ENCODE measurements at regions not wholly inside any gene's neighbourhood (a gene's known extent, or its start where the extent isn't known, plus 50 kb on each side); places are given as distances from the start of the nearest gene placed in this dataset.

GRCh38 chr2:43076676-43077075 lies 149.7 kb downstream of the ZFP36L2 start:
- Histone ChIP-seq H3K27ac (ENCODE audit: insufficient read depth, low read depth, low read length) (no peak overlapping the region), H3K4me1 (ENCODE audit: control insufficient read depth, extremely low read depth, insufficient read depth, low read length) (peaks cover 25% of the 10 kb centered on the region), H3K4me3 (replicated peaks in 1 of 3; ENCODE audit: insufficient read depth in 1 of 3, low read depth in 1 of 3, low read length in 3 of 3) (no peak overlapping the region), H2AFZ (ENCODE audit: low read depth, low read length) (no peak overlapping the region), H3K36me3 (ENCODE audit: control insufficient read depth in 2 of 2, extremely low read depth in 1 of 2, insufficient read depth in 2 of 2, low read length in 2 of 2) (no peaks in the 10 kb centered on the region), H4K20me1 (replicated peaks; ENCODE audit: control insufficient read depth, extremely low read depth, insufficient read depth, low read length) (no peaks in the 10 kb centered on the region), H3K9me3 (replicated peaks; ENCODE audit: control insufficient read depth, insufficient read depth, low read length) (no peaks in the 10 kb centered on the region), H3K4me2 (ENCODE audit: insufficient read depth, low read length) (no peak overlapping the region), H3K27me3 (ENCODE audit: control insufficient read depth in 2 of 2, insufficient read depth in 2 of 2, low read length in 2 of 2) (no peaks in the 10 kb centered on the region), H3K79me2 (ENCODE audit: control insufficient read depth, insufficient read depth, low read length) (no peaks in the 10 kb centered on the region), H3K9ac (replicated peaks; ENCODE audit: extremely low read depth, insufficient read depth, low read length) (no peak overlapping the region), H3K9me1 (replicated peaks; ENCODE audit: control insufficient read depth, extremely low read depth, insufficient read depth, low read length) (no peaks in the 10 kb centered on the region)
- CTCF ChIA-PET: interaction anchor here (1.5 to 1.6 kb wide), 2 partner anchors 10 to 52 kb away, joined by 5 to 8 read pairs; no protein-coding TSS in a partner anchor
- FAIRE-seq (no peak), DNase-seq (ENCODE audit: low read depth, low spot score) (no peak)
- POLR2A ChIA-PET: no interaction called here
- intact Hi-C loops (cut with micrococcal nuclease): no loop called here
- no peak for TF ChIP-seq MAX (IDR thresholded peaks at IDR 0.05; ENCODE audit: insufficient read depth, insufficient read length)
- TF ChIP-seq MYC (IDR thresholded peaks at IDR 0.05; ENCODE audit: low read depth, low read length): no peak
- TF ChIP-seq JUN (IDR thresholded peaks at IDR 0.05; ENCODE audit: borderline replicate concordance, insufficient read depth, insufficient read length, low read depth): no peak
- no peak for TF ChIP-seq POLR2AphosphoS5 (IDR thresholded peaks at IDR 0.05; ENCODE audit: insufficient read depth, low read depth, low read length)
- TF ChIP-seq GATA2 (IDR thresholded peaks at IDR 0.05; ENCODE audit: insufficient read depth, insufficient read length, low read depth, low read length): no peak
- TF ChIP-seq EZH2 (IDR thresholded peaks at IDR 0.05; ENCODE audit: borderline replicate concordance, low read depth, low read length, severe bottlenecking): no peak
- no peak for TF ChIP-seq CTCF (IDR thresholded peaks at IDR 0.05; ENCODE audit: extremely low read depth in 1 of 2, insufficient read depth in 1 of 2, low read depth in 1 of 2, low read length in 2 of 2)
- TF ChIP-seq FOS (IDR thresholded peaks at IDR 0.05; ENCODE audit: borderline replicate concordance, insufficient read depth, low read length): no peak
- dilution Hi-C loops (cut with MboI; ENCODE audit: extremely low pct_ligation_motif_present, low sequenced_read_pairs): no loop called here
- BruUV-seq (replicated peaks): no TSS peak

All from endothelial cell of umbilical vein (primary cell).